ENCODE measurements at regions not wholly inside any gene's neighbourhood (a gene's known extent, or its start where the extent isn't known, plus 50 kb on each side); places are given as distances from the start of the nearest gene placed in this dataset.

DNA sequence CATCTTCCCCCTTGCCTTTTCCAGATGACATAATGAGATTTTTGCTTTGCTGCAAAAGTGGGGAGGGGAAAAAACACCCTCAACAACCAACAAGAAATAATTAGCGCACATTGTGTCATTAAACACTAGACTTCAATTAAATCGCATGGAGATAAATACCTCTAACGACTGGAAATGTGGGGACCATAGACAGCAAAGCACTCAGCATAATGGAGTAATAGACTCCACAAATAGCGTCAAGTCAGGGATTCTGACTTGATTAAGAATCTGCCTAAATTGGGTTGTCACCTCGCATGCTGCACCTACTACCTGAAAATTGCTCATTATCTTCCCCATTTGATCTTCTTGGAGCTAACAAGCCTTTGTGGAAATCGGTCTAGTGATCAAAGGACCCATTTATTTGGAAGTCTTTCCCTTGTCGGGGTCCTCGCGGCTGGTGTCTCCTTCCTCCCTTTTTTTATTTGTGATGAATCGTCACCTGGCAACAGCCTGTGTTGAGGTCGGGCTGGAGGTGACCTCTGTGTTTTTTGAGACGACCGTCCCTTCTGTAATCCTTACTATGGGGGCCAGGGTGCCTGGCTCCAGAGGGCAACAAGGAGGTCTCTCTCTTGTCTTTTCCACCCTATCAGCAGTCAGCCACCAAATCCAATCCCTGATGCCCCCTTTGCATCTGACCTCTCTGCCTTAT, 75.3 kb upstream of the IGSF21 start:
- CTCF ChIA-PET: no interaction called here
- Histone ChIP-seq H3K79me2 (ENCODE audit: insufficient read depth) (no peaks in the 10 kb centered on the region), H4K20me1 (ENCODE audit: insufficient read depth) (no peaks in the 10 kb centered on the region), H3K9me2 (no peaks in the 10 kb centered on the region), H3F3A (replicated peaks; ENCODE audit: insufficient read depth) (no peaks in the 10 kb centered on the region), H3K4me2 (no peak overlapping the region), H3K4me1 (ENCODE audit: control insufficient read depth in 1 of 2, insufficient read depth in 2 of 2, low read depth in 1 of 2, low read length in 1 of 2) (no peaks in the 10 kb centered on the region), H3K36me3 (replicated peaks in 1 of 2; ENCODE audit: control insufficient read depth in 1 of 2, insufficient read depth in 2 of 2, low read length in 1 of 2) (no peaks in the 10 kb centered on the region), H3K4me3 (ENCODE audit: low read depth in 2 of 2, low read length in 1 of 2) (no peak overlapping the region), H3K9ac (no peak overlapping the region), H3K27ac (ENCODE audit: low read depth in 2 of 2, low read length in 1 of 2) (no peak overlapping the region), H2AFZ (ENCODE audit: low read depth) (no peak overlapping the region), H3K27me3 (ENCODE audit: insufficient read depth) (no peaks in the 10 kb centered on the region), H3K9me3 (no peaks in the 10 kb centered on the region)
- POLR2A ChIA-PET: no interaction called here
- no peak for DNase-seq
- 53% methylated on average over 13 of the region's 13 CpGs for WGBS (ENCODE audit: low lambda C conversion rate)
- TF ChIP-seq, protein P1, sequence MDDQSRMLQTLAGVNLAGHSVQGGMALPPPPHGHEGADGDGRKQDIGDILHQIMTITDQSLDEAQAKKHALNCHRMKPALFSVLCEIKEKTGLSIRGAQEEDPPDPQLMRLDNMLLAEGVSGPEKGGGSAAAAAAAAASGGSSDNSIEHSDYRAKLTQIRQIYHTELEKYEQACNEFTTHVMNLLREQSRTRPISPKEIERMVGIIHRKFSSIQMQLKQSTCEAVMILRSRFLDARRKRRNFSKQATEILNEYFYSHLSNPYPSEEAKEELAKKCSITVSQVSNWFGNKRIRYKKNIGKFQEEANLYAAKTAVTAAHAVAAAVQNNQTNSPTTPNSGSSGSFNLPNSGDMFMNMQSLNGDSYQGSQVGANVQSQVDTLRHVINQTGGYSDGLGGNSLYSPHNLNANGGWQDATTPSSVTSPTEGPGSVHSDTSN (IDR thresholded peaks at IDR 0.05): no peak
- no peak for TF ChIP-seq POLR2AphosphoS5 (IDR thresholded peaks at IDR 0.05; ENCODE audit: low read depth, low read length)
- no peak for TF ChIP-seq NRF1 (IDR thresholded peaks at IDR 0.05; ENCODE audit: low read depth, low read length)
- TF ChIP-seq TAF1 (IDR thresholded peaks at IDR 0.05; ENCODE audit: borderline replicate concordance, low read depth, low read length): no peak
- TF ChIP-seq NFIC (IDR thresholded peaks at IDR 0.05; ENCODE audit: borderline replicate concordance): no peak
- TF ChIP-seq RCOR1 (IDR thresholded peaks at IDR 0.05; ENCODE audit: low read length): no peak
- no peak for TF ChIP-seq FOXM1 (IDR thresholded peaks at IDR 0.05; ENCODE audit: low read depth)
- TF ChIP-seq, protein P2, sequence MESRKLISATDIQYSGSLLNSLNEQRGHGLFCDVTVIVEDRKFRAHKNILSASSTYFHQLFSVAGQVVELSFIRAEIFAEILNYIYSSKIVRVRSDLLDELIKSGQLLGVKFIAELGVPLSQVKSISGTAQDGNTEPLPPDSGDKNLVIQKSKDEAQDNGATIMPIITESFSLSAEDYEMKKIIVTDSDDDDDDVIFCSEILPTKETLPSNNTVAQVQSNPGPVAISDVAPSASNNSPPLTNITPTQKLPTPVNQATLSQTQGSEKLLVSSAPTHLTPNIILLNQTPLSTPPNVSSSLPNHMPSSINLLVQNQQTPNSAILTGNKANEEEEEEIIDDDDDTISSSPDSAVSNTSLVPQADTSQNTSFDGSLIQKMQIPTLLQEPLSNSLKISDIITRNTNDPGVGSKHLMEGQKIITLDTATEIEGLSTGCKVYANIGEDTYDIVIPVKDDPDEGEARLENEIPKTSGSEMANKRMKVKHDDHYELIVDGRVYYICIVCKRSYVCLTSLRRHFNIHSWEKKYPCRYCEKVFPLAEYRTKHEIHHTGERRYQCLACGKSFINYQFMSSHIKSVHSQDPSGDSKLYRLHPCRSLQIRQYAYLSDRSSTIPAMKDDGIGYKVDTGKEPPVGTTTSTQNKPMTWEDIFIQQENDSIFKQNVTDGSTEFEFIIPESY (IDR thresholded peaks at IDR 0.05; ENCODE audit: borderline replicate concordance, low read depth): no peak
- no peak for TF ChIP-seq GATA2 (CRISPR knock-in tag; IDR thresholded peaks at IDR 0.05)
- no peak for TF ChIP-seq EZH2phosphoT487 (IDR thresholded peaks at IDR 0.05; ENCODE audit: borderline replicate concordance, low read depth)
- TF ChIP-seq JUND (IDR thresholded peaks at IDR 0.05): no peak
- TF ChIP-seq, protein P3, sequence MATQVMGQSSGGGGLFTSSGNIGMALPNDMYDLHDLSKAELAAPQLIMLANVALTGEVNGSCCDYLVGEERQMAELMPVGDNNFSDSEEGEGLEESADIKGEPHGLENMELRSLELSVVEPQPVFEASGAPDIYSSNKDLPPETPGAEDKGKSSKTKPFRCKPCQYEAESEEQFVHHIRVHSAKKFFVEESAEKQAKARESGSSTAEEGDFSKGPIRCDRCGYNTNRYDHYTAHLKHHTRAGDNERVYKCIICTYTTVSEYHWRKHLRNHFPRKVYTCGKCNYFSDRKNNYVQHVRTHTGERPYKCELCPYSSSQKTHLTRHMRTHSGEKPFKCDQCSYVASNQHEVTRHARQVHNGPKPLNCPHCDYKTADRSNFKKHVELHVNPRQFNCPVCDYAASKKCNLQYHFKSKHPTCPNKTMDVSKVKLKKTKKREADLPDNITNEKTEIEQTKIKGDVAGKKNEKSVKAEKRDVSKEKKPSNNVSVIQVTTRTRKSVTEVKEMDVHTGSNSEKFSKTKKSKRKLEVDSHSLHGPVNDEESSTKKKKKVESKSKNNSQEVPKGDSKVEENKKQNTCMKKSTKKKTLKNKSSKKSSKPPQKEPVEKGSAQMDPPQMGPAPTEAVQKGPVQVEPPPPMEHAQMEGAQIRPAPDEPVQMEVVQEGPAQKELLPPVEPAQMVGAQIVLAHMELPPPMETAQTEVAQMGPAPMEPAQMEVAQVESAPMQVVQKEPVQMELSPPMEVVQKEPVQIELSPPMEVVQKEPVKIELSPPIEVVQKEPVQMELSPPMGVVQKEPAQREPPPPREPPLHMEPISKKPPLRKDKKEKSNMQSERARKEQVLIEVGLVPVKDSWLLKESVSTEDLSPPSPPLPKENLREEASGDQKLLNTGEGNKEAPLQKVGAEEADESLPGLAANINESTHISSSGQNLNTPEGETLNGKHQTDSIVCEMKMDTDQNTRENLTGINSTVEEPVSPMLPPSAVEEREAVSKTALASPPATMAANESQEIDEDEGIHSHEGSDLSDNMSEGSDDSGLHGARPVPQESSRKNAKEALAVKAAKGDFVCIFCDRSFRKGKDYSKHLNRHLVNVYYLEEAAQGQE (IDR thresholded peaks at IDR 0.05; ENCODE audit: low read depth, low read length): no peak
- TF ChIP-seq SMC3 (IDR thresholded peaks at IDR 0.05; ENCODE audit: low read depth, low read length): no peak
- TF ChIP-seq MXI1 (IDR thresholded peaks at IDR 0.05; ENCODE audit: low read depth, low read length): no peak
- no peak for TF ChIP-seq TEAD4 (IDR thresholded peaks at IDR 0.05; ENCODE audit: borderline replicate concordance, insufficient read depth)
- TF ChIP-seq, protein P4, sequence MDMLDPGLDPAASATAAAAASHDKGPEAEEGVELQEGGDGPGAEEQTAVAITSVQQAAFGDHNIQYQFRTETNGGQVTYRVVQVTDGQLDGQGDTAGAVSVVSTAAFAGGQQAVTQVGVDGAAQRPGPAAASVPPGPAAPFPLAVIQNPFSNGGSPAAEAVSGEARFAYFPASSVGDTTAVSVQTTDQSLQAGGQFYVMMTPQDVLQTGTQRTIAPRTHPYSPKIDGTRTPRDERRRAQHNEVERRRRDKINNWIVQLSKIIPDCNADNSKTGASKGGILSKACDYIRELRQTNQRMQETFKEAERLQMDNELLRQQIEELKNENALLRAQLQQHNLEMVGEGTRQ (IDR thresholded peaks at IDR 0.05; ENCODE audit: borderline replicate concordance, low read depth, low read length): no peak
- TF ChIP-seq SIN3A (IDR thresholded peaks at IDR 0.05; ENCODE audit: borderline replicate concordance, low read depth, low read length): no peak
